DND-41 (cell line): ENCODE measurements at regions not wholly inside any gene's neighbourhood (a gene's known extent, or its start where the extent isn't known, plus 50 kb on each side); places are given as distances from the start of the nearest gene placed in this dataset.

Experiments used
- EZH2 ChIP-seq: IDR thresholded peaks from 3 replicates; pipeline ENCODE4 v1.6.1; 2012; ENCODE audit warnings: borderline replicate concordance, low read depth, mild to moderate bottlenecking, moderate library complexity, low read length, inconsistent platforms; ENCODE audit not compliant: severe bottlenecking
- TF ChIP-seq, protein P1 (sequence below): IDR thresholded peaks from 2 replicates; pipeline ENCODE4 v1.5.1; 2012; ENCODE audit warnings: borderline replicate concordance, low read length, moderate library complexity, mild to moderate bottlenecking; ENCODE audit not compliant: poor library complexity, severe bottlenecking; ENCODE audit errors: extremely low read depth

DNA sequence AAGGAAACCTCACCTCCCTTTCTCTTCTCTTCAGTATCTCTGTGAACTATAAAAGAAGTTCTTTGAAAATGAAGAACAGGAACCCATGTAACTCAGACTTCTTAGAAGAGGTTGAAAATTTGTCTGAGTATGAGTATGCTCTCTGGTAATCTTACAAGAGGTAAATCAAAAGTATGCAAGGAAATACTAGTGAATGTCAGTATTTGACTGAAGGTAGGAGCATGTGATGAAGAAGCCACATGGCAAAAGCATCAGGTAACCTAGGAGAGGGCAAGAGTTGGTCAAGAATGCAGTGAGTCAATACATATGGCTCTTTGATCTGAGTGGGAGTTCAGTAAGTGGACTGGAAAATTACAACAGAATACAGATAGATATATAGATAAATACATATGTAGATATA is 133.0 kb upstream of the NECTIN3 start:
- TF ChIP-seq EZH2, result no peak
- TF ChIP-seq, protein P1, sequence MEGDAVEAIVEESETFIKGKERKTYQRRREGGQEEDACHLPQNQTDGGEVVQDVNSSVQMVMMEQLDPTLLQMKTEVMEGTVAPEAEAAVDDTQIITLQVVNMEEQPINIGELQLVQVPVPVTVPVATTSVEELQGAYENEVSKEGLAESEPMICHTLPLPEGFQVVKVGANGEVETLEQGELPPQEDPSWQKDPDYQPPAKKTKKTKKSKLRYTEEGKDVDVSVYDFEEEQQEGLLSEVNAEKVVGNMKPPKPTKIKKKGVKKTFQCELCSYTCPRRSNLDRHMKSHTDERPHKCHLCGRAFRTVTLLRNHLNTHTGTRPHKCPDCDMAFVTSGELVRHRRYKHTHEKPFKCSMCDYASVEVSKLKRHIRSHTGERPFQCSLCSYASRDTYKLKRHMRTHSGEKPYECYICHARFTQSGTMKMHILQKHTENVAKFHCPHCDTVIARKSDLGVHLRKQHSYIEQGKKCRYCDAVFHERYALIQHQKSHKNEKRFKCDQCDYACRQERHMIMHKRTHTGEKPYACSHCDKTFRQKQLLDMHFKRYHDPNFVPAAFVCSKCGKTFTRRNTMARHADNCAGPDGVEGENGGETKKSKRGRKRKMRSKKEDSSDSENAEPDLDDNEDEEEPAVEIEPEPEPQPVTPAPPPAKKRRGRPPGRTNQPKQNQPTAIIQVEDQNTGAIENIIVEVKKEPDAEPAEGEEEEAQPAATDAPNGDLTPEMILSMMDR, result no peak
